ENCODE measurements at regions not wholly inside any gene's neighbourhood (a gene's known extent, or its start where the extent isn't known, plus 50 kb on each side); places are given as distances from the start of the nearest gene placed in this dataset.
"Not testable (repeated sequence)": the region's sequence is repeated elsewhere in the genome, so short reads cannot be mapped to it uniquely, and the experiment has no call there.

GRCh38 chr7:12456506-12456905, 52.8 kb upstream of the VWDE start:
- CTCF ChIA-PET = no interaction called here
- POLR2A ChIA-PET = no interaction called here

GRCh38 chr7:12458520-12459131, 55.0 kb upstream of the VWDE start:
- ChIA-PET POLR2A (no interaction called here), CTCF (interaction anchor here (1.2 to 2.0 kb wide), 6 partner anchors 10 to 32 kb away, joined by 3 to 17 read pairs (median 4); no protein-coding TSS in a partner anchor)

- ChIA-PET CTCF (no interaction called here), POLR2A (no interaction called here)
Observed at GRCh38 chr7:12467837-12468236, 64.2 kb upstream of the VWDE start.

GRCh38 chr7:12469568-12469967, 65.9 kb upstream of the VWDE start:
- POLR2A ChIA-PET = no interaction called here
- CTCF ChIA-PET = no interaction called here

DNA sequence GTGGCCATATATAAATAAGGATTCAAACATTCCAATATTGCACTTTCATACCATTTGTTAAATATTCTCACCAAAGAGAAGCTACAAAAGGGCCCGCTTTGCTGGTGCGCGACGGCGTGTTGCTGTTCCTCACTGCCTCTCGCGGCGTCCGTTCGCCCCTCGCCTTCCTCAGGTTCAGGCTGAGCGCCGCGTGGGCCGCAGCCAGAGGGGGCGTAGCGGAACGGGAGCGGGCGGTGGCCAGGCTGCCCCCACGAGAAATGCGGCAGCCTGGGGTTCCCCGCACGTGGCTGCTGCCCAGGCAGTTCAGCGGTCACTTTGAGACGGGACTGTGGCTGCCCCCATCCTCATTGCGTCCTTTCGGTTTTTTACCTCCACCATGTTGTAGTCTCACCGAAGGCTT, 67.3 kb upstream of the VWDE start:
- ChIA-PET CTCF (no interaction called here), POLR2A (no interaction called here)

DNA sequence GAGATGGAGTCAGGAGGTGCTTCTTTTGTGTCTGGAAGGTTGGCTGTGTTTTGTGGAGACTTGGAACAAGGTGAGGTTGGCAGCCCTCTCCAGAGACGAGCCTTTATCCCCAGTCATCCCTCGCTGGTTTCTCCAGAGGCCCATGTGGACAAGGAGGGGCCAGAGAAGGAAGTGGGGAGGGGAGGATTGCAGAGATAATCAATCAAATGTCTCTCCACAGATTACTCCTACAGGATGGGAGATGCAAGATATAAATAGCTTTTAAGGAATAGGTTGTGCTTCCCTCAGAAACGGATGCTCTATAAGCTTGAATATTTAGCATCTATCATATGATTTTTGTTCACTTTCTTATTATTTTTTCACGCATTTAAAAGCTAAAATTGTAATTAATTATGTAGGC, 70.4 kb upstream of the VWDE start:
- ChIA-PET CTCF (interaction anchor here (1.2 kb wide), 1 partner anchor 16 kb away, joined by 3 read pairs; no protein-coding TSS in a partner anchor), POLR2A (no interaction called here)

- CTCF ChIA-PET = interaction anchor here (0.9 kb wide), 1 partner anchor 9 kb away, joined by 3 read pairs; no protein-coding TSS in a partner anchor
- POLR2A ChIA-PET = no interaction called here
Observed at GRCh38 chr7:12475362-12476063, 71.8 kb upstream of the VWDE start.

DNA sequence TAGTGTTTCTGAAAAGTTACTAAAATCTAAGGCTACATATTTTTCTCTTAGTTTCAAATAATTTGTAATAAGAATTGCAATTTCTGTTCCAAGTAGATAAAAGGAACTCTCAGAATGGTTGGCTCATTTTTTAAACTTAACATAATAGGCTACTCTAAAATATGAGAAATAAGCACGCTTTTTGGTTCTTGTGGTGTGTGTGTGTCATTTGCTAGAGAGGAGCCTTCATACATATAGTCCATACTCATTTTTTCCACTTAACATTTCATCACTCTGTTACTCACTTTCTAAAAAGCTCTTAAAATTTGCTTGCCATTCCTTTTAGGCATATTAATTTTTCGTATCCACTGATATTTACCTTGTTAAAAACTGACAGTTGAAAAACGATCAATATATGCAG, 74.0 kb upstream of the VWDE start:
- CTCF ChIA-PET = no interaction called here
- POLR2A ChIA-PET = no interaction called here

DNA sequence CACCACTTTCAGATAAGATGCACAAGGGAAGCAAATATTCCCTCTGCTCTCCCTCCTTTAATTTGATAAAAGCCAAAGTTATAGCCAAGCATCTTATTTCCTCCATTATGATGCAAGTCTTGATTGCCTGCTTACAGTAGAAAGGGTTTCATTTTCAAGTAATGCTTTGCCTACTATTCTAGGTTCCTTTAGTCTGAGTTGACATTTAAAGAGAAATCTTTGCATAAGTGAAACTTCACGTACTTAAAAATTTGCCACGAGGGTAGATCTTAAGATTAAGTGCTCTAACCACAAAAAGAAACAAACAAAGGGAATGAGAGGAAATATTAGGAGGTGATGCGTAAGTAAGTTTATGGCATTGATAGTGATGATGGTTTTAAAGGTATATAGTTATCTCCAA, 78.1 kb upstream of the VWDE start:
- POLR2A ChIA-PET = no interaction called here
- CTCF ChIA-PET = no interaction called here

DNA sequence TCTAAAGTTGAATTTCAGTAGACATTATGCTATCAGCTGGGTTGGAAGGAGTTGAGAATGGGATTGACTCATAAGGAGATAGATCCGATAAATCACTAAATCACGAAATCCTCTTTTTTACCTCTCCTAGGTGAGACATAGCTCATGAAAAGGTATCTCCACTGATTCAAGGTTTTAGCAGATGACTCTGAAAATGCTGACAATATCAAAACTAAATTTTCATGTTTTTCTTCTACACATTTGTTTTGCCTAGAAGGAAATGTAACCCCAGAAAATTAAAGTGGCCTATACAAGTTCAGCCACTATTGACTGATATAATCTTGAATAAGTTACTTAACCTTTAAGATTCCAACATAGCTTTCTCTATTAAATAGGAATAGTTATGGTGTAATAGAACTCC, 82.2 kb upstream of the VWDE start:
- POLR2A ChIA-PET = no interaction called here

GRCh38 chr7:12488341-12488740, 82.2 kb upstream of the SCIN start:
- CTCF ChIA-PET = interaction anchor here (1.1 to 1.3 kb wide), 2 partner anchors 26 to 30 kb away, joined by 3 to 5 read pairs; no protein-coding TSS in a partner anchor

More for the DNA sequence above, 82.2 kb upstream of the VWDE start:
- CTCF ChIA-PET = no interaction called here

GRCh38 chr7:12490107-12490688, 80.3 kb upstream of the SCIN start:
- ChIA-PET CTCF (interaction anchor here (1.0 to 2.0 kb wide), 4 partner anchors 10 to 48 kb away, joined by 3 to 17 read pairs (median 4); no protein-coding TSS in a partner anchor), POLR2A (no interaction called here)

More at GRCh38 chr7:12488341-12488740, 82.2 kb upstream of the SCIN start:
- POLR2A ChIA-PET = no interaction called here

DNA sequence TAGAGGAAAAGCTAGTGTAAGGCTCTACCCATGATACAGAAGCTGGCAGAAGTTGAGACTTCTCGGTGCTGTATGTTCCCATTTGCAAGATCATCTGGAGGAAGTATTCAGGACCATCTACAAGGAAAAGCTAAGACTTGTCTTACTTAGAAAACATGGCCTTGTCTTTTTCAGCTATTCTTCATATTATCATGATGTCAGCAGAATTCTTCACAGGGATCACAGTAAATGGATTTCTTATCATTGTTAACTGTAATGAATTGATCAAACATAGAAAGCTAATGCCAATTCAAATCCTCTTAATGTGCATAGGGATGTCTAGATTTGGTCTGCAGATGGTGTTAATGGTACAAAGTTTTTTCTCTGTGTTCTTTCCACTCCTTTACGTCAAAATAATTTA, 79.6 kb upstream of the SCIN start:
- CTCF ChIA-PET = interaction anchor here (0.8 to 2.0 kb wide), 3 partner anchors 32 to 101 kb away, joined by 3 to 17 read pairs (median 5); no protein-coding TSS in a partner anchor
- POLR2A ChIA-PET = no interaction called here

GRCh38 chr7:12491526-12491925, 79.0 kb upstream of the SCIN start:
- POLR2A ChIA-PET = no interaction called here
- CTCF ChIA-PET = interaction anchor here (0.8 kb wide), 1 partner anchor 102 kb away, joined by 3 read pairs; no protein-coding TSS in a partner anchor

GRCh38 chr7:12493407-12493806, 77.1 kb upstream of the SCIN start:
- CTCF ChIA-PET = no interaction called here

DNA sequence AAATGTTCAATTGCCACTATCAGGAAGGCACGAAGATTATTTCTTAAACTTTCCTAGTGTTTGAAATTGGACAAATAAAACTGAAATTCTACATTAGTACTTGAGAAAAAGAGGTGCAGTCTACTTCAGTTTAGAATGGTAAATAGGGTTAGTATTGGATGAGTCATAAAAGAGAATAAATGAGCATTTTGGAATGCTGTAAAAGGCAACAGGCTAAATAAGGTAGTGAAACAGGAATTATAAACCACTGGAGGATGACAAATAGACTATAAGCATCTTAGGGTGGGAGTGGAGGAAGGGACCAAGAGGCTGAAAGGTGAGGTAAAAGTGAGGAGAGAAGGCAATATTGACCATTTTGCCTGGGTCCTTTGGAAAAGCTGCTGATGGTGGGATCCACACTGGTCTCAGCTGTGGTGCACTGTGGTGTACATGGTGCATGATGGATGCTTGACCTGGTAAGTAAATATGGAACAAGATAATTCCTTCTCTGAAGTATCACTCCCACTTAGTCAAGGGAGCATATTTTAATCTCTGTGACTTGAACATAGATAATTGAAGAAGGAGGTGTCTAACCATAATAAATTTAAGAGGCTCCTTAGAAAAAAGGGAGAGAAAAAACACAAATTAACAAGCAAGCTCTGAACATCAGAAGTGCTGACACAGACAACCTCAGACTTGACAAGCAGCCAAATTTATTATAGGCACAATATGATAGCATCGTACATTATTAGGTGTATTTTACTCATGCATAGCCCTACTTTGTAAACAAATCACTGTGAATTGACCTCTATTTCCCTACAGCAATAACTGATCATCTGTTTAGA, 76.4 kb upstream of the SCIN start:
- ChIA-PET CTCF (no interaction called here), POLR2A (no interaction called here)

More at GRCh38 chr7:12493407-12493806, 77.1 kb upstream of the SCIN start:
- POLR2A ChIA-PET = no interaction called here

GRCh38 chr7:12494687-12495024, 75.9 kb upstream of the SCIN start:
- ChIA-PET CTCF (no interaction called here), POLR2A (no interaction called here)

DNA sequence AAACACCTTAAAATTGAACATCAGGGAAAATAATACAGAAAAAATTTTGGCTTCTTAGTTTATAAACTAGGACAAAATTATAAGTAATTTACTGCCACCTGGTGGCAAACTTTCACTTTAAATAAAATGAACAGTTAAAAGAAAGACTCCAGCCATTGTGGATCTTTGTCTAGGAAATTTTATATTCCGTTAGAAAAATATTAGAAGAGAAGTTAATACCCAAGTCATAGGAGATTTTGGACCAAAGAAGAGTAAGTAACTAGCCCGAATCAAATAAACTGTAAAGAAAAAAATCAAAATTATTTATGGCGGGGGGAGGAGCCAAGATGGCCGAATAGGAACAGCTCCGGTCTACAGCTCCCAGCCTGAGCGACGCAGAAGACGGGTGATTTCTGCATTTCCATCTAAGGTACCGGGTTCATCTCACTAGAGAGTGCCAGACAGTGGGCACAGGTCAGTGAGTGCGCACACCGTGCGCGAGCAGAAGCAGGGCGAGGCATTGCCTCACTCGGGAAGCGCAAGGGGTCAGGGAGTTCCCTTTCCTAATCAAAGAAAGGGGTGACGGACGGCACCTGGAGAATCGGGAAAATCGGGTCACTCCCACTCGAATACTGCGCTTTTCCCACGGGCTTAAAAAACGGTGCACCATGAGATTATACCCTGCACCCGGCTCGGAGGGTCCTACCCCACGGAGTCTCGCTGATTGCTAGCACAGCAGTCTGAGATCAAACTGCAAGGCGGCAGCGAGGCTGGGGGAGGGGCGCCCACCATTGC, 73.4 kb upstream of the SCIN start:
- CTCF ChIA-PET, POLR2A ChIA-PET: not testable (repeated sequence)

DNA sequence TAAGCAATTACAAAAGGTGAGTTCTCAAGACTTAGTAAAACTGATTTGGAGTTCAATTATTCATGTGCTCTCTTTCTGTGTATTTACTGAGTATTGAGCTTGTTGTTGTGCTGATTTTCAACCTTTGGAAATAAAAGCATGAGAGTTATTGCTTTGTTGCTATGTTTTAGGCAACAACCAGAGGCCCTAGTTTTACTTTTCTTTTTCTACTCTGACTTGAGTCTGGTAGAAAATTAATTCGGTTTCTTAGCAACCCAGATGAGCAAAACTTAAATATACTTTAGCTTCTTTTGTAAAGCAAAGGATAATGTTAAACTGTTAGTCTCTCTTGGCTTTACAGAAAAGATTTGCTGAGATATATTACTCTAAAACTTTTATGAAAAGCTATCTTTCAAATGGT, 66.4 kb upstream of the SCIN start:
- POLR2A ChIA-PET = no interaction called here
- CTCF ChIA-PET = no interaction called here

DNA sequence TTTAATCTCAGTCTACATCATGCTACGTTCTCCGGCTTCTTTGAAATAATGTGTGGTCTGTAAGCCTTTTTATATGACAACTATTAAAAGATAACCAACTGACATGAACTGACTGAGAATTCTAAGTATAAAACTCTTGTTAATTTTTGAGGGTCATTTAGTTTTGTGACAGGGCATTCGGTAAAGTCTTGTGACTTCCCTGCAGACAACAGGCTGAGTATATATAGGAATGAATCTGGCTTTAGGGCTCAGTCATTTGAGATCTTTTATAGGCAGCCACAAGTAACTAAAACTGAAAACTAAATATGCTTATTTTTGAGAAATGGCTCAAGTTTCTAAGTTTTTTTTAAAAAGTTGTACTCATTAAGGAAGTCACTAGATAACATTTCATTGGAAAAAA, 62.5 kb upstream of the SCIN start:
- ChIA-PET CTCF (no interaction called here), POLR2A (no interaction called here)
